ENCODE measurements at regions not wholly inside any gene's neighbourhood (a gene's known extent, or its start where the extent isn't known, plus 50 kb on each side); places are given as distances from the start of the nearest gene placed in this dataset.

GRCh38 chr18:22701326-22701725, 231.8 kb upstream of the RBBP8 start:
- no peak for TF ChIP-seq CTCF (IDR thresholded peaks at IDR 0.05; ENCODE audit: insufficient read depth, low read length, poor library complexity, severe bottlenecking)
- no peak for TF ChIP-seq EZH2phosphoT487 (conservative IDR thresholded peaks at IDR 0.05; ENCODE audit: low read length)
